Lower leg skin (tissue), 3 donors: ENCODE measurements at regions not wholly inside any gene's neighbourhood (a gene's known extent, or its start where the extent isn't known, plus 50 kb on each side); places are given as distances from the start of the nearest gene placed in this dataset.

Experiments used
- CTCF ChIP-seq, 3 donors: fragments of 450-650 bp; IDR thresholded peaks; one replicate each; pipeline ENCODE4 v1.5.1; 2016; ENCODE audit warnings: antibody characterized with exemption in 3 of 3, mild to moderate bottlenecking in 3 of 3, moderate library complexity in 2 of 3
- POLR2A ChIP-seq, 2 donors: fragments of 450-650 bp; IDR thresholded peaks; one replicate each; pipeline ENCODE4 v1.6.1; 2016 to 2017; ENCODE audit warnings: antibody characterized with exemption in 2 of 2, mild to moderate bottlenecking in 1 of 2, moderate library complexity in 1 of 2

GRCh38 chr16:7953360-7953759 lies 620.7 kb downstream of the RBFOX1 start:
- TF ChIP-seq POLR2A (IDR thresholded peaks at IDR 0.05): no peak
- TF ChIP-seq CTCF (IDR thresholded peaks at IDR 0.05): no peak
